T-helper 2 cell treated with Interferon-gamma antibody and Interleukin-4, amounts not matched to agents 5 μg/mL and 100 μg/mL, for 36 hours (primary cell): ENCODE measurements at regions not wholly inside any gene's neighbourhood (a gene's known extent, or its start where the extent isn't known, plus 50 kb on each side); places are given as distances from the start of the nearest gene placed in this dataset.

ENCODE experiments used
- DNase-seq: peaks from one replicate; pipeline ENCODE4 v3.0.0; 2021; ENCODE audit warnings: low spot score
- H3K27ac Mint-ChIP-seq: one replicate; pipeline ENCODE4 v1.8.0; 2021; ENCODE audit warnings: mild to moderate bottlenecking, mixed read lengths
- H3K27me3 Mint-ChIP-seq: one replicate; pipeline ENCODE4 v1.8.0; 2021; ENCODE audit warnings: low read depth, mixed read lengths
- H3K36me3 Mint-ChIP-seq: one replicate; pipeline ENCODE4 v1.8.0; 2021; ENCODE audit warnings: low read depth, mixed read lengths
- H3K4me1 Mint-ChIP-seq: one replicate; pipeline ENCODE4 v1.8.0; 2021; ENCODE audit warnings: low read depth, mixed read lengths
- H3K4me3 Mint-ChIP-seq: one replicate; pipeline ENCODE4 v1.8.0; 2022; ENCODE audit warnings: mild to moderate bottlenecking, moderate library complexity, mixed read lengths
- H3K9me3 Mint-ChIP-seq: one replicate; pipeline ENCODE4 v1.8.0; 2021; ENCODE audit warnings: mixed read lengths

GRCh38 chr2:19494241-19494640, 135.8 kb upstream of the OSR1 start:
- no peaks in the 10 kb centered on the region for H3K36me3 Mint-ChIP-seq
- H3K9me3 Mint-ChIP-seq: no peaks in the 10 kb centered on the region
- no peaks in the 10 kb centered on the region for H3K4me1 Mint-ChIP-seq
- H3K4me3 Mint-ChIP-seq: no peak overlapping the region
- H3K27ac Mint-ChIP-seq: no peak overlapping the region
- peaks cover 22% of the 10 kb centered on the region for H3K27me3 Mint-ChIP-seq
- DNase-seq: no peak

GRCh38 chr2:19491796-19492195, 133.4 kb upstream of the OSR1 start:
- Mint-ChIP-seq H3K4me1 (peaks cover 4% of the 10 kb centered on the region), H3K4me3 (no peak overlapping the region), H3K27ac (no peak overlapping the region), H3K36me3 (no peaks in the 10 kb centered on the region), H3K9me3 (no peaks in the 10 kb centered on the region), H3K27me3 (peaks cover 13% of the 10 kb centered on the region)
- no peak for DNase-seq

GRCh38 chr2:19490846-19491435, 132.5 kb upstream of the OSR1 start:
- DNase-seq: no peak
- H3K27ac Mint-ChIP-seq: no peak overlapping the region
- peaks cover 4% of the 10 kb centered on the region for H3K4me1 Mint-ChIP-seq
- peaks cover 13% of the 10 kb centered on the region for H3K27me3 Mint-ChIP-seq
- no peak overlapping the region for H3K4me3 Mint-ChIP-seq
- H3K9me3 Mint-ChIP-seq: no peaks in the 10 kb centered on the region
- no peaks in the 10 kb centered on the region for H3K36me3 Mint-ChIP-seq

- Mint-ChIP-seq H3K4me3 (no peak overlapping the region), H3K36me3 (no peaks in the 10 kb centered on the region), H3K4me1 (peaks cover 4% of the 10 kb centered on the region), H3K9me3 (no peaks in the 10 kb centered on the region), H3K27ac (no peak overlapping the region), H3K27me3 (peaks cover 18% of the 10 kb centered on the region)
- peak; percentile 8 for DNase-seq
Observed at GRCh38 chr2:19488009-19488691, 129.7 kb upstream of the OSR1 start.

- H3K9me3 Mint-ChIP-seq: no peaks in the 10 kb centered on the region
- no peaks in the 10 kb centered on the region for H3K36me3 Mint-ChIP-seq
- H3K27me3 Mint-ChIP-seq: peaks cover 11% of the 10 kb centered on the region
- no peak overlapping the region for H3K27ac Mint-ChIP-seq
- H3K4me3 Mint-ChIP-seq: no peak overlapping the region
- H3K4me1 Mint-ChIP-seq: peaks cover 4% of the 10 kb centered on the region
- no peak for DNase-seq
Observed at GRCh38 chr2:19484736-19485135, 126.3 kb upstream of the OSR1 start.

GRCh38 chr2:19480673-19481072, 122.2 kb upstream of the OSR1 start:
- H3K4me1 Mint-ChIP-seq: no peaks in the 10 kb centered on the region
- no peaks in the 10 kb centered on the region for H3K9me3 Mint-ChIP-seq
- H3K27me3 Mint-ChIP-seq: peaks cover 27% of the 10 kb centered on the region
- no peak for DNase-seq
- H3K36me3 Mint-ChIP-seq: no peaks in the 10 kb centered on the region
- no peak overlapping the region for H3K27ac Mint-ChIP-seq
- no peak overlapping the region for H3K4me3 Mint-ChIP-seq

GRCh38 chr2:19479666-19480065, 121.2 kb upstream of the OSR1 start:
- Mint-ChIP-seq H3K4me3 (no peak overlapping the region), H3K36me3 (no peaks in the 10 kb centered on the region), H3K27ac (no peak overlapping the region), H3K4me1 (peaks cover 3% of the 10 kb centered on the region), H3K9me3 (no peaks in the 10 kb centered on the region), H3K27me3 (peaks cover 32% of the 10 kb centered on the region)
- DNase-seq: no peak

GRCh38 chr2:19478409-19478808, 120.0 kb upstream of the OSR1 start:
- H3K9me3 Mint-ChIP-seq: no peaks in the 10 kb centered on the region
- H3K36me3 Mint-ChIP-seq: no peaks in the 10 kb centered on the region
- H3K4me3 Mint-ChIP-seq: no peak overlapping the region
- peaks cover 37% of the 10 kb centered on the region for H3K27me3 Mint-ChIP-seq
- peaks cover 13% of the 10 kb centered on the region for H3K4me1 Mint-ChIP-seq
- DNase-seq: no peak
- H3K27ac Mint-ChIP-seq: no peak overlapping the region

- Mint-ChIP-seq H3K4me1 (peaks cover 14% of the 10 kb centered on the region), H3K9me3 (no peaks in the 10 kb centered on the region), H3K4me3 (no peak overlapping the region), H3K27ac (no peak overlapping the region), H3K27me3 (peaks cover 57% of the 10 kb centered on the region), H3K36me3 (no peaks in the 10 kb centered on the region)
- no peak for DNase-seq
Observed at GRCh38 chr2:19476327-19476726, 117.9 kb upstream of the OSR1 start.

- H3K4me1 Mint-ChIP-seq: peaks cover 14% of the 10 kb centered on the region
- no peaks in the 10 kb centered on the region for H3K36me3 Mint-ChIP-seq
- peak; percentile 49 for DNase-seq
- peaks cover 63% of the 10 kb centered on the region for H3K27me3 Mint-ChIP-seq
- peak overlapping the region; percentile 56 for H3K4me3 Mint-ChIP-seq
- peak overlapping the region; percentile 24 for H3K27ac Mint-ChIP-seq
- no peaks in the 10 kb centered on the region for H3K9me3 Mint-ChIP-seq
Observed at GRCh38 chr2:19474128-19474527, 115.7 kb upstream of the OSR1 start.

- Mint-ChIP-seq H3K27ac (no peak overlapping the region), H3K4me1 (peaks cover 14% of the 10 kb centered on the region), H3K4me3 (no peak overlapping the region), H3K27me3 (peaks cover 63% of the 10 kb centered on the region), H3K9me3 (no peaks in the 10 kb centered on the region), H3K36me3 (no peaks in the 10 kb centered on the region)
- no peak for DNase-seq
Observed at GRCh38 chr2:19473350-19473749, 114.9 kb upstream of the OSR1 start.

GRCh38 chr2:19472391-19472978, 114.1 kb upstream of the OSR1 start:
- peaks cover 60% of the 10 kb centered on the region for H3K27me3 Mint-ChIP-seq
- no peak overlapping the region for H3K4me3 Mint-ChIP-seq
- peaks cover 14% of the 10 kb centered on the region for H3K4me1 Mint-ChIP-seq
- no peak overlapping the region for H3K27ac Mint-ChIP-seq
- DNase-seq: no peak
- no peaks in the 10 kb centered on the region for H3K36me3 Mint-ChIP-seq
- H3K9me3 Mint-ChIP-seq: no peaks in the 10 kb centered on the region

- no peak overlapping the region for H3K4me3 Mint-ChIP-seq
- H3K36me3 Mint-ChIP-seq: no peaks in the 10 kb centered on the region
- no peaks in the 10 kb centered on the region for H3K9me3 Mint-ChIP-seq
- DNase-seq: no peak
- H3K27me3 Mint-ChIP-seq: peaks cover 62% of the 10 kb centered on the region
- no peak overlapping the region for H3K27ac Mint-ChIP-seq
- H3K4me1 Mint-ChIP-seq: peaks cover 14% of the 10 kb centered on the region
Observed at GRCh38 chr2:19471491-19471890, 113.1 kb upstream of the OSR1 start.

GRCh38 chr2:19465978-19466377, 107.6 kb upstream of the OSR1 start:
- Mint-ChIP-seq H3K4me3 (no peak overlapping the region), H3K36me3 (no peaks in the 10 kb centered on the region), H3K27me3 (peaks cover 21% of the 10 kb centered on the region), H3K27ac (no peak overlapping the region), H3K4me1 (no peaks in the 10 kb centered on the region), H3K9me3 (no peaks in the 10 kb centered on the region)
- no peak for DNase-seq
